ENCODE measurements at regions not wholly inside any gene's neighbourhood (a gene's known extent, or its start where the extent isn't known, plus 50 kb on each side); places are given as distances from the start of the nearest gene placed in this dataset.
"Not testable (repeated sequence)": the region's sequence is repeated elsewhere in the genome, so short reads cannot be mapped to it uniquely, and the experiment has no call there.

DNA sequence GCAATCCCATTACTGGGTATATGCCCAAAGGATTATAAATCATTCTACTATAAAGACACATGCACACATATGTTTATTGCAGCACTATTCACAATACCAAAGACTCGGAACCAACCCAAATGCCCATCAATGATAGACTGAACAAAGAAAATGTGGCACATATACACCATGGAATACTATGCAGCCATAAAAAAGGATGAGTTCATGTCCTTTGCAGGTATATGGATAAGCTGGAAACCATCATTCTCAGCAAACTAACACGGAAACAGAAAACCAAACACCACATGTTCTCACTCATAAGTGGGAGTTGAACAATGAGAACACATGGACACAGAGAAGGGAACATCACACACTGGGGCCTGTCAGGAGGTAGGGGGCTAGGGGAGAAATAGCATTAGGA is 235.7 kb downstream of the PTN start:
- DNase-seq = not testable (repeated sequence)

DNA sequence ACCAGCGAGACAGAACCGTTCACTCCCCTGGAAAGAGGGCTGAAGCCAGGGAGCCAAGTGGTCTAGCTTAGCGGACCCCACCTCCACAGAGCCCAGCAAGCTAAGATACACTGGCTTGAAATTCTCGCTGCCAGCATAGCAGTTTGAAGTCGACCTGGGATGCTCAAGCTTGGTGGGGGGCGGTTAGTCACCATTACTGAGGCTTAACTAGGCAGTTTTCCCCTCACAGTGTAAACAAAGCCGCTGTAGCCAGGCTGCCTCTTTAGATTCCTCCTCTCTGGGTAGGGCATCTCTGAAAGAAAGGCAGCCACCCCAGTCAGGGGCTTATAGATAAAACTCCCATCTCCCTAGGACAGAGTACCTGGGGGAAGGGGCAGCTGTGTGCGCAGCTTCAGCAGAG is 235.1 kb downstream of the CHRM2 start:
- not testable (repeated sequence) for DNase-seq

DNA sequence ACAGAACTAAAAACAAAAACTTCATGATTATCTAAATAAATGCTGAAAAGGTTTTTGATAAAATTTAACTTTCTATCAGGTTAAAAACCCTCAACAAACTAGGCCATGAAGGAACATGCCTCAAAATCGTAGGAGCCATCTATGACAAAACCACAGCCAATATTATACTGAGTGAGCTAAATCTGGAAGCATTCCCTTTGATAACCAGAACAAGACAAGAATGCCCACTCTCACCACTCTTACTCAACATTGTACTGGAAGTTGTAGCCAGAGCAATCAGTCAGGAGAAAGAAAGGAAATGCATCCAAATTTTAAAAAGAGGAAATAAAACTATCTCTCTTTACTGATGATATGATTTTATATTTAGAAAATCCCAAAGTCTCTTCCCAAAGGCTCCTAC is 228.7 kb downstream of the CHRM2 start:
- DNase-seq = no peak

DNA sequence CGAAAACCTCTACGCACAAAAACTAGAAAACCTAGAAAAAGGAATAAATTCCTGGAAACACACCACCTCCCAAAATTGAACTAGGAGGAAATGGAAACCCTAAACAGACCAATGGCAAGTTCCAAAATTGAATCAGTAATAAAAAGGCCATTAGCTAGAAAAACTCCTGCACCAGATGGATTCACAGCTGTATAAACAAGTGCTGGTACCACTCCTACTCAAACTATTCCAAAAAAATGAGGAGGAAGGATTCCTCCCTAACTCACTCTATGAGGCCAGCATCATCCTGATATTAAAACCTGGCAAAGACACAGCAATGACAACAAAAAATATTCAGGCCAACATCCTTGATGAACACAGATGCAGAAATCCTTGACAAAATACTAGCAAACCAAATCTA is 228.2 kb downstream of the CHRM2 start:
- no peak for DNase-seq

DNA sequence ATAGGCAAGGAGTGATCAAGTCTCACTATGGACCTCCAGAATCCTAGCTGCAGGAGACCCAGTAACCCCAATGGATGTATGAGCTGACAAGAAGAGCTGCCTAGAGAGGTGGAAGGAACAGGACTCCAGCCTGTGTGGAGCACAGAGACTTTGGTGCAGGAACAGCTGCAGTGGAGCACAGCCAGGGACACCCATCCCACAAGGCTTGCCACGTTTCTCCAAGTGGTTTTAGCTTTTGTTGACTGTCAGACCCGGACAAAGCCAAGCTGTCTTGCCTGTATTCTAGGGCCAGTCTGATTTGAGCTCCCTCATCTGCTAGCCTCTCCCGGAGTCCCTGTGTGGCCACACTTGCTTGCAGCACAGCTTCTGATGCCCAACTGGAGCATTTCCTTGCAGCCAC is 224.7 kb downstream of the CHRM2 start:
- DNase-seq = no peak

DNA sequence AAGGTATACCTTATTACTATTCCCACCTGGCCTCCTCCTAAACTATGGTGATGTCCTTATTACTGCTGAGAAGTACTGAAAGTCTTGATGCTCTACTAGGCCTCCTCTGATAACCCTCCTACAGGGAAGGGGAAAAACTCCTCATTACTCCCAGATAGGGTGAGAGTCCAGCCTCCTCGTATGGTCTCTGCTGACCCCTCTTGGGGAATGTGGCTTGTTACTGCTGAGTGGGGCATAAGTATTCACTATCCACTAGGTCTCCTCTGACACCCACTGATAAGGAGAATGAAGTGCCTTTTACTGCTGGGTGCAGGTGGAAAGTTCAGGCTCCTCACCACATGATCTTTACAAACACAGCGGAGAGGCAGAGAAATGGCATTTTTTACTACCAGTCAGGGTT is 222.9 kb downstream of the CHRM2 start:
- peak; percentile 1 for DNase-seq

DNA sequence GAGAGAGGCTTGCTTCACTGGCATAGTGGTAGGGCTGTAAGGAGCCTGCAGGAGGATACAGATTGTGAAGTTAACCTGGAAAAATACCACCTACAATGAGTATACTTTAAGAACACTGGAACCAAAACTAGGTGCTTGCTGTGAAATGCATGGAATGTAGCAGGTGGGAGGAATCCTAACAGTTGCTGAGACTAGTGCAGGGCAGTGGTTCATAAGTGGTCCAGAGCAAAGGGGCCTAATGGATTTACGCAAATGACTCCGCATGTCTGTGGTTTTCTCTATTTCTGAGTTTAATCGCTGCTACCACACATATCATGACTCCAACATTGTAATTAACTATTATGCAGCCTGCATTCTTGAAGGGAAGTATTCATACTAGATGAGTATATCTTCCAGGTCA is 218.4 kb downstream of the CHRM2 start:
- no peak for DNase-seq

DNA sequence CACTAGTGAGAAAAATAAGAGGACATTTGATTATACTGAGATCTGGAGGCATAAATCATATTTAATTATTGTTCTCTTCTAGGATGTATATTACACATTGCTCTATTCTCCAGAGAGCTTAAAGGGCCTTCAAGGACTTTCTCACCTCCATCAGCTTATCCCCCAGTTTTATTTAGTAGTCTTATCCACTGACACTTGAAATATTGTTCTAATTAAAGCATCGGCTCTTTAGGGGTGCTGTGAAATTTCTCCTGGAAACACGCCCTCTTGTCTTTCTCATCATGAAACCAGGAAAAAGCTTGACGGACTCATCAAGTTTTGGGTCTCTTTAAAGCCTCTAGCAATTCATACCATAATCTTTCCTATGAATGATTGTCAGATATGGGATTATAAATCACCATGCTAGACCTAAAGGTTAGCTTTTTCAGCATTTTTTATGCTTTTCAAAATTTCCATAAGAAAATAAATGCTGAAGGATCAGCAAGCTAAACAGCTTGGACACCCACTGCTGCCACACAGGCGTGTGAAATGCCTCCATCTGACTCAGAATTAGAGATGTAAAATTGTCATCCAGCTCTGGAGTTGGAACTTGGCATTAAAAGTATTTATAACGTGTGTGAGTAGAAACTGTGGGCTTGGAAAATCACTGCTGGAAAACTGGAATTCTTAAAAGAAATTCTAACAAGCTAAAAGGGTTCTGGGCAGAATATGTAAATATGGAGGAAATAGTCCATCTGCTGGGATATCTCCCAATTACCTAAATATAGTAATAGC is 216.3 kb downstream of the CHRM2 start:
- no peak for DNase-seq

DNA sequence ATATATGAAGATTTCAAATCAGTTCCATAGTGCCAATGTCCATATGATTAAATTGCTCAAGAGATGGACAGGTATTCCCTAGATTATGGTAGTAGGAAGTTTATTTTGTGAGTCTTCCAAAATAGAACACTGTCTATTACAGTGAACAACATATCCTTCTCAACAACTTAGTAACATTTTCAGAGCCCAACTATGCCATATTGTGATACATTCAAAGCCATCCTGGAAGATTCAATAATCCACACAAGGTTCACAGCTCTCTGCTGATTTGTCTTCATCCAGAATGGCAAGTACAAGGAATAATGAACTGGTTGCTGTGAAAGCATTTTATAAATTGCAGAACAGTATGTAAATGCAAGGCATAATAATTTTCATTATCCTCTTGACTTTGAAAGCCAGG is 213.9 kb downstream of the CHRM2 start:
- DNase-seq = no peak

DNA sequence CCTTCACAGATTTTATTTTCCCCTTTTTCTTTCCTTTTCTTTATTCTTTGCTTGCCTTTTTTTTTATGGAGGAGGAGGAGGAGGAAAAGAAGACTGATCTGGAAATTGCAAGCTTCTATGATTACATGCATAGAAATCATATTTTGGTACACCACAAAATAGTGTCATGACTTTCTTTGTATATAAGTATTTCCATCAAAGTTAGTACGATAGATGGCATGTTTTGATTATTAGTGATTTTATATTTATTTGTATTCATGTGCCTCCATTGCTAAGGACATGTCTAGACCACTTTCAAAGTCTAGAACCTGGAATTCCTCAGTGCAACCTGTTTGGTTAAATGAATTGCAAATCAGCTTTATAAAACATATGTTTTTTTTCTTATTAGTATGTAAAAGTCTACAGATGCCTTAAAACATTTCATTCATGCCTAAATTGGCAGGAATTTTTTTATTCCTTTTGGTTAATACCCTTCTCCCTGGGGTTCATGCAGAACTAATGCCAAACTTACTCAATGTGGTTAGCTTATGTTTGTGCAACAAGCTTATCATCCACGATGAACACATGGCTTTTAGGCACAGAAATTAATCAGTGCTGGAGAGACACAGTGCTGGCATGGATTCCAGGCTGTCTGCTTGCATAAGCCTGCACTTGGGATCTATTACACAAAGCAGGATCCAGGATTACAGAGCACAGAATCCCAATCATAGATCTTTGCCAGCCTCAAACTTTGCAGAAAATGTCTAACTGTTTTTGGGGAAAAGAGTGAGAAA is 213.1 kb downstream of the CHRM2 start:
- DNase-seq = no peak

DNA sequence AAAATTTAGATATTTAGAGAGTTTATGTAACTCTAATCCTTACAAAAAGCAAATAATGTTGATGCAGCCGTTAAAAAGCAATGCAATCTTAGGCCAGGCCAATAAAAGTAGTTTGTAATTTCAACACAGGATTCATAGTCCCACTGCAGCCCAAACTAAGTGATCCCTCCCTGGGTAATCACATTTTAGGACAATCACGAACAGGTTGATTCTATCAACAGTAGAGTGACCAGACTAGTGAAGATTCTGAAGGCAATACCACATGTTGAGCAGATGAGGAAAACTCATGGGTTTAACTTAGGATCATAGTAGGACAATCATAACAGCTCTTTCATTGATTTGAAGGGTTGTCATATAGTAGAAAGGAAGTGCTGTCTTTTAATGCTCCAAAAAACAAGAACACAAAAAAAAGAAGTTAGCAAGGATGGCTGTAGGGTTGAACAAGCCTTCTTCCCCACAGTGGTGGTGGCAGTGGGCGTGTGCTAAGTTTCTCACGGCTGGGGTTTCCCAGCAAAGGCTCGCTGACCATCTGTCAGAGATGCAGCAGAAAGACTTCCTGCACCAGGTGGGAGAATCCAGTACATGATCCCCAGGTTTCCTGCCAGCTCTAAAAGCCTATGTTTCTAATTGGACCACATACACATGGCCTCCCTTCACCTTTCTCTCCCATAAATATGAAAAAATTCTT is 212.2 kb downstream of the CHRM2 start:
- DNase-seq = no peak

DNA sequence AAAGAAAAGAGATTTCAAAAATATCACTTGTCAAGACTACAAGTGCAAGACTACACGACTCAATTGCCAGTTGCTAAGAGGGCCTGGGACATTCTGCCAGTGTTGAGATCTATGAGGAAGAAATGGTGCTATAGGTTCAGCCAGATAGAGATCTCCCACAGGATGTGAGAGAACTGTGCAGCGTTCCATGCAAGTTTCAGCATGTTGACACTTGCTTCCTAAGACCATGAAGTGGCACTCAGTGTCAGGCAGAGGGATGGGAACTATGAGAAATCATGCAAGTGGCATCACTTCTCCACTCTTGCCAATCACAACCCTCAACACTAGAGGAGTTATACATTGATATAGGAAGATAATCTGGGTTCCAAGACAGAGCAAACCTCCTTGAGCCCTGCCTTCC is 210.3 kb downstream of the CHRM2 start:
- no peak for DNase-seq

DNA sequence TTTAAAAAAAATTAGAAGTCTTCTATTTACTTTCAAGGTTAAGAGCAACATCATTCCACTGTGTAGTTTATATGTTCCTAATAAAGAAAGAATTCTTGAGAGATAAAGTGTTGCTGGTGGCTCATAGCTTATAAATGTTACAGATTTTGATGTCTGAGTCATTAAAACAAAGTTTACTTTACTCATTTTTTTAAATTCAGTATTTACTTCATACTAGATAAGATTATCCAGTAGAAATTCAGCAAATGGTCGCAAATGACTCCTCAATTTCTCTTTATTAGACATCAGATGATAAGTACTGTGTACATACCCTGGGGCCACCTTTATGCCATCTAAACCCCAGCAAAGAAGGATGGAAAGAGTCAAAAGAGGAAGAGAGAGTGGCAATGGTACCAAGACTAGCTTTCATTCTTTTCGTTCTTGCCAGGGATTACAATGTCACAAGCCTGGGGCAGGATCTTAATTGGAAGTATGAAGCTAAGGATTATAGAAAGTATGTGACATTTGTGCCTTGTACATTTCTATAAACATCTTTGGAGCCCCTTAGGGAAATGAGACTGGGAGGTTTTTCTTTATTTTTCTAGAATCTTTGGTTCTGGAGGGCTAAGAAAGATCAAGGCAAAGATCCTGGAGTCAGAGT is 206.1 kb downstream of the CHRM2 start:
- DNase-seq = no peak

DNA sequence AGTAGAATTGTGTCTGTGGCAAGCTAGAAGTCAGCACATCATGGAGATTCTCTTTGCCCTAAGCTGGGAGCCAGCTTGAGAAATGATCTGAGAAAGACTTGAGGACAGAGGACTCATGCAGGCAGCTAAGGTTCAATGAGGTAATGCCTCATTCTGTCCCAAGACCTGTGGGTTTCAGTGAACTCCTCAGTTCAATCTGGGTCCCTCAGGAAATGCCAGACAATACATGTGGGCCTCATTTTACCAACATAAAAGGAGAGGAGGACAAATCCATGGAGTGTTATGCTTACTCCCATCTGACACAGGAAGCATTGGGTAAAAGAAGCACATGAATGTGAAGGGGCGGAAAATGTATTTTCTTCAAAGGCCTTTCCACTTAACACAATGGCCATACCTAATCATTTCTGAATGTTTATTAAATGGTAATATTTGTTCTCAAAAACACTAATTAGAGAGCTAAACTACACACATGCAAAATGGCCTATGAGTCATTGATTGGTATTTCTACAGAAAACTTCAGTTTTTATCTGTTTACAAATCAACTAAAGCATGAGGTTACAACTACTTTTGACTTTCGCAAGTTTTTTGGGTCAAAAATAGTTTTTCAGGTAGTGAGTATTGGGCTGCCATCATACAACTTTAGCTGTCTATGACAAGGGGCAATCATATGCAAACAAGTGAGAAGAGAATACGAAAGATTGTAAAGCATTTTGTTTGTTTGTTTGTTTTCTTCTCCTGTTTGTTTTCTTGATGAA is 205.3 kb downstream of the CHRM2 start:
- DNase-seq = no peak
